ENCODE measurements at regions not wholly inside any gene's neighbourhood (a gene's known extent, or its start where the extent isn't known, plus 50 kb on each side); places are given as distances from the start of the nearest gene placed in this dataset.
"Not testable (repeated sequence)": the region's sequence is repeated elsewhere in the genome, so short reads cannot be mapped to it uniquely, and the experiment has no call there.

GRCh38 chr16:22694887-22695382, 119.0 kb upstream of the HS3ST2 start:
- no peaks in the 10 kb centered on the region for H3K79me2 ChIP-seq (ENCODE audit: control insufficient read depth, low read length)
- no peaks in the 10 kb centered on the region for H3K9me3 ChIP-seq (ENCODE audit: control insufficient read depth, insufficient read depth, low read length)
- H3K4me2 ChIP-seq (ENCODE audit: low read length) = no peak overlapping the region
- no peaks in the 10 kb centered on the region for H3K9me2 ChIP-seq (replicated peaks; ENCODE audit: control insufficient read depth, low read length)
- H3K4me1 ChIP-seq (ENCODE audit: control insufficient read depth, low read length) = no peaks in the 10 kb centered on the region
- H3K4me3 ChIP-seq (ENCODE audit: low read length) = no peak overlapping the region
- H3K27me3 ChIP-seq (ENCODE audit: control insufficient read depth, low read length) = peaks cover 18% of the 10 kb centered on the region
- H4K20me1 ChIP-seq (ENCODE audit: control insufficient read depth, insufficient read depth, low read depth, low read length) = no peaks in the 10 kb centered on the region
- no peak for TF ChIP-seq EZH2phosphoT487 (IDR thresholded peaks at IDR 0.05; ENCODE audit: borderline replicate concordance, low read length)
- no peak for TF ChIP-seq CTCF (IDR thresholded peaks at IDR 0.05; ENCODE audit: low read depth, low read length, poor library complexity, severe bottlenecking)
- H3F3A ChIP-seq (ENCODE audit: control insufficient read depth, insufficient read depth) = no peaks in the 10 kb centered on the region
- no peak overlapping the region for H3K27ac ChIP-seq (ENCODE audit: low read depth, low read length)
- H3K36me3 ChIP-seq (ENCODE audit: control insufficient read depth, low read length) = no peaks in the 10 kb centered on the region

- H3K9me2 ChIP-seq (replicated peaks; ENCODE audit: control insufficient read depth, low read length); H3K4me3 ChIP-seq (ENCODE audit: low read length); H3K4me1 ChIP-seq (ENCODE audit: control insufficient read depth, low read length); H4K20me1 ChIP-seq (ENCODE audit: control insufficient read depth, insufficient read depth, low read depth, low read length); H3F3A ChIP-seq (ENCODE audit: control insufficient read depth, insufficient read depth); H3K36me3 ChIP-seq (ENCODE audit: control insufficient read depth, low read length); H3K9me3 ChIP-seq (ENCODE audit: control insufficient read depth, insufficient read depth, low read length); H3K79me2 ChIP-seq (ENCODE audit: control insufficient read depth, low read length); H3K4me2 ChIP-seq (ENCODE audit: low read length); H3K27ac ChIP-seq (ENCODE audit: low read depth, low read length): not testable (repeated sequence)
- peaks cover 18% of the 10 kb centered on the region for H3K27me3 ChIP-seq (ENCODE audit: control insufficient read depth, low read length)
These were observed 118.2 kb upstream of the HS3ST2 start for GRCh38 chr16:22695773-22696172.

- no peaks in the 10 kb centered on the region for H3K4me1 ChIP-seq (ENCODE audit: control insufficient read depth, low read length)
- H3K4me3 ChIP-seq (ENCODE audit: low read length) = no peak overlapping the region
- H3K9me2 ChIP-seq (replicated peaks; ENCODE audit: control insufficient read depth, low read length) = no peaks in the 10 kb centered on the region
- no peaks in the 10 kb centered on the region for H3F3A ChIP-seq (ENCODE audit: control insufficient read depth, insufficient read depth)
- H3K36me3 ChIP-seq (ENCODE audit: control insufficient read depth, low read length) = no peaks in the 10 kb centered on the region
- no peaks in the 10 kb centered on the region for H3K79me2 ChIP-seq (ENCODE audit: control insufficient read depth, low read length)
- no peak overlapping the region for H3K4me2 ChIP-seq (ENCODE audit: low read length)
- no peaks in the 10 kb centered on the region for H3K9me3 ChIP-seq (ENCODE audit: control insufficient read depth, insufficient read depth, low read length)
- H3K27me3 ChIP-seq (ENCODE audit: control insufficient read depth, low read length) = peaks cover 4% of the 10 kb centered on the region
- no peaks in the 10 kb centered on the region for H4K20me1 ChIP-seq (ENCODE audit: control insufficient read depth, insufficient read depth, low read depth, low read length)
- TF ChIP-seq CTCF (IDR thresholded peaks at IDR 0.05; ENCODE audit: low read depth, low read length, poor library complexity, severe bottlenecking) (no peak), EZH2phosphoT487 (IDR thresholded peaks at IDR 0.05; ENCODE audit: borderline replicate concordance, low read length) (no peak)
- H3K27ac ChIP-seq (ENCODE audit: low read depth, low read length) = no peak overlapping the region
These were observed 114.6 kb upstream of the HS3ST2 start for GRCh38 chr16:22699356-22699755.

GRCh38 chr16:22705799-22706198, 108.2 kb upstream of the HS3ST2 start:
- no peaks in the 10 kb centered on the region for H3K9me3 ChIP-seq (ENCODE audit: control insufficient read depth, insufficient read depth, low read length)
- no peak overlapping the region for H3K4me2 ChIP-seq (ENCODE audit: low read length)
- TF ChIP-seq EZH2phosphoT487 (IDR thresholded peaks at IDR 0.05; ENCODE audit: borderline replicate concordance, low read length) (no peak), CTCF (IDR thresholded peaks at IDR 0.05; ENCODE audit: low read depth, low read length, poor library complexity, severe bottlenecking) (no peak)
- no peak overlapping the region for H3K27ac ChIP-seq (ENCODE audit: low read depth, low read length)
- H3K27me3 ChIP-seq (ENCODE audit: control insufficient read depth, low read length) = no peaks in the 10 kb centered on the region
- no peaks in the 10 kb centered on the region for H3K9me2 ChIP-seq (replicated peaks; ENCODE audit: control insufficient read depth, low read length)
- no peak overlapping the region for H3K4me3 ChIP-seq (ENCODE audit: low read length)
- H3K36me3 ChIP-seq (ENCODE audit: control insufficient read depth, low read length) = no peaks in the 10 kb centered on the region
- no peaks in the 10 kb centered on the region for H3K4me1 ChIP-seq (ENCODE audit: control insufficient read depth, low read length)
- no peaks in the 10 kb centered on the region for H3K79me2 ChIP-seq (ENCODE audit: control insufficient read depth, low read length)
- no peaks in the 10 kb centered on the region for H4K20me1 ChIP-seq (ENCODE audit: control insufficient read depth, insufficient read depth, low read depth, low read length)
- no peaks in the 10 kb centered on the region for H3F3A ChIP-seq (ENCODE audit: control insufficient read depth, insufficient read depth)
